HepG2 (cell line): ENCODE measurements at regions not wholly inside any gene's neighbourhood (a gene's known extent, or its start where the extent isn't known, plus 50 kb on each side); places are given as distances from the start of the nearest gene placed in this dataset.

ENCODE experiments used
- ATAC-seq: fragments of 200-7000 bp; cut with Tn5 transposase; 3 replicates; pipeline ENCODE4 v1.9.1; 2020; ENCODE audit warnings: mild to moderate bottlenecking, moderate library complexity
- BruUV-seq: library from RNA; stranded (reverse); fragments of 400-500 nt; replicated peaks from 2 replicates; lab custom pipeline; 2021; lab: Mats Ljungman, UMichigan
- CTCF ChIA-PET: fragments of 300-600 bp; formaldehyde crosslinking; extraction: SDS; loops from one replicate; lab custom pipeline; 2021; ENCODE audit warnings: low total read pairs, inconsistent platforms, low intra/inter-chr PET ratio; lab: Yijun Ruan, JAX
- POLR2A ChIA-PET: fragments of 350-600 bp; sonication (Branson Sonifier 250); formaldehyde crosslinking; loops from one replicate; lab custom pipeline; 2020; ENCODE audit warnings: antibody characterized with exemption, inconsistent platforms; lab: Yijun Ruan, JAX
- DNase-seq: peaks from one replicate; pipeline ENCODE4 v3.0.0-alpha.2; 2015; ENCODE audit warnings: low spot score
- FAIRE-seq: peaks from 3 replicates; lab custom pipeline; 2011; peaks lifted over from hg19 to GRCh38; lab: Jason Lieb, UNC
- H2AFZ ChIP-seq: one replicate; pipeline ENCODE4 v1.6.1; 2011; ENCODE audit warnings: low read length, inconsistent platforms
- H3K27ac ChIP-seq: fragments of 300-600 bp; 3 replicates; pipeline ENCODE4 v1.8.0; 2011; ENCODE audit warnings: mixed run types, mild to moderate bottlenecking, mixed read lengths, low read length, inconsistent platforms; ENCODE audit not compliant: insufficient read depth; ENCODE audit errors: extremely low read length
- H3K27me3 ChIP-seq, 2 experiments: fragments of 200-600 bp in 1 of 2; 2 replicates in 1 of 2; 3 replicates in 1 of 2; pipeline versions ENCODE4 v1.6.0 to v1.8.0; 2011; ENCODE audit warnings: low read length in 2 of 2, mild to moderate bottlenecking in 2 of 2, moderate library complexity in 2 of 2, inconsistent platforms in 1 of 2; ENCODE audit not compliant: insufficient read depth in 2 of 2, control insufficient read depth in 1 of 2
- H3K36me3 ChIP-seq, 2 experiments: fragments of 200-600 bp in 1 of 2; replicated peaks in 1 of 2; 2 replicates in 1 of 2; 3 replicates in 1 of 2; pipeline versions ENCODE4 v1.5.1 to v1.8.0; 2011; ENCODE audit warnings: low read length in 2 of 2, inconsistent platforms in 1 of 2; ENCODE audit not compliant: insufficient read depth in 2 of 2, control insufficient read depth in 1 of 2
- H3K4me1 ChIP-seq: 2 replicates; pipeline ENCODE4 v1.5.1; 2012; ENCODE audit warnings: low read length, inconsistent platforms; ENCODE audit not compliant: insufficient read depth
- H3K4me2 ChIP-seq: 2 replicates; pipeline ENCODE4 v1.6.0; 2011; ENCODE audit warnings: low read depth, low read length, inconsistent platforms
- H3K4me3 ChIP-seq, 3 experiments: fragments of 200-600 bp in 1 of 3; sonication (generic), shearing (Covaris generic) in 1 of 3; replicated peaks in 1 of 3; 2 replicates each; pipeline ENCODE4 v1.5.1; 2011 to 2016; ENCODE audit warnings: low read length in 3 of 3, inconsistent platforms in 2 of 3, low read depth in 2 of 3, mild to moderate bottlenecking in 2 of 3, control low read depth in 1 of 3, mixed read lengths in 1 of 3; ENCODE audit not compliant: insufficient read depth in 1 of 3
- H3K79me2 ChIP-seq: one replicate; pipeline ENCODE4 v1.6.1; 2011; ENCODE audit warnings: low read length, inconsistent platforms; ENCODE audit not compliant: insufficient read depth
- H3K9ac ChIP-seq: 2 replicates; pipeline ENCODE4 v1.6.0; 2011; ENCODE audit warnings: mild to moderate bottlenecking, low read depth, low read length, inconsistent platforms; ENCODE audit not compliant: insufficient read depth
- H3K9me3 ChIP-seq: 2 replicates; pipeline ENCODE4 v1.5.1; 2012; ENCODE audit warnings: mild to moderate bottlenecking, low read length
- H4K20me1 ChIP-seq: 2 replicates; pipeline ENCODE4 v1.6.0; 2011; ENCODE audit warnings: inconsistent platforms, mild to moderate bottlenecking, low read length, moderate library complexity; ENCODE audit not compliant: insufficient read depth
- ADNP ChIP-seq: sonication (generic); formaldehyde crosslinking; IDR thresholded peaks from 2 replicates; pipeline ENCODE4 v1.4.0; 2020; ENCODE audit warnings: missing genetic modification reagents
- ARNT2 ChIP-seq: sonication (generic); formaldehyde crosslinking; IDR thresholded peaks from 2 replicates; pipeline ENCODE4 v1.8.0; 2022; ENCODE audit warnings: mild to moderate bottlenecking, low read depth, missing genetic modification reagents, moderate library complexity
- ATF2 ChIP-seq: sonication (generic); formaldehyde crosslinking; IDR thresholded peaks from 2 replicates; pipeline ENCODE4 v1.4.0; 2020; ENCODE audit warnings: missing genetic modification reagents
- ELF3 ChIP-seq: IDR thresholded peaks from 2 replicates; pipeline ENCODE4 v1.6.1; 2016; ENCODE audit warnings: missing genetic modification reagents, missing compliant biosample characterization
- FOXP1 ChIP-seq, 2 experiments: fragments of 450-650 bp in 1 of 2; IDR thresholded peaks; 2 replicates each; pipeline ENCODE4 v1.6.1; 2017 to 2018; ENCODE audit warnings: antibody characterized with exemption in 1 of 2
- GABPA ChIP-seq, 2 experiments: IDR thresholded peaks; 2 replicates each; pipeline ENCODE4 v1.6.1; 2011 to 2016; ENCODE audit warnings: low read depth in 2 of 2, low read length in 1 of 2, missing biosample characterization in 1 of 2, missing genetic modification characterization in 1 of 2
- HOXA9 ChIP-seq: sonication (generic); formaldehyde crosslinking; IDR thresholded peaks from 2 replicates; pipeline ENCODE4 v1.8.1; 2022; ENCODE audit warnings: missing genetic modification reagents, mild to moderate bottlenecking, moderate library complexity, borderline replicate concordance
- IKZF4 ChIP-seq: sonication (generic); formaldehyde crosslinking; IDR thresholded peaks from 2 replicates; pipeline ENCODE4 v1.5.1; 2020; ENCODE audit warnings: borderline replicate concordance, mild to moderate bottlenecking, low read depth, missing genetic modification reagents; ENCODE audit errors: not compliant biosample characterization
- MLX ChIP-seq: IDR thresholded peaks from 2 replicates; pipeline ENCODE4 v1.6.1; 2016
- MTA3 ChIP-seq: sonication (generic); formaldehyde crosslinking; IDR thresholded peaks from 2 replicates; pipeline ENCODE4 v1.4.0; 2020; ENCODE audit warnings: missing genetic modification reagents
- PHF8 ChIP-seq: sonication (generic); formaldehyde crosslinking; IDR thresholded peaks from 2 replicates; pipeline ENCODE4 v1.5.0; 2020; ENCODE audit warnings: missing genetic modification reagents
- RORA ChIP-seq: sonication (generic); formaldehyde crosslinking; IDR thresholded peaks from 2 replicates; pipeline ENCODE4 v1.5.0; 2020; ENCODE audit warnings: mild to moderate bottlenecking, missing genetic modification reagents, moderate library complexity
- SMARCE1 ChIP-seq: fragments of 450-650 bp; IDR thresholded peaks from 2 replicates; pipeline ENCODE4 v1.6.1; 2017; ENCODE audit warnings: borderline replicate concordance
- SOX6 ChIP-seq, 2 experiments: fragments of 450-650 bp in 1 of 2; sonication (generic) in 1 of 2; formaldehyde crosslinking in 1 of 2; IDR thresholded peaks; 2 replicates each; pipeline versions ENCODE4 v1.4.0 to v1.6.1; 2017 to 2020; ENCODE audit warnings: antibody characterized with exemption in 1 of 2, mild to moderate bottlenecking in 1 of 2, missing genetic modification reagents in 1 of 2
- TOE1 ChIP-seq: sonication (generic); formaldehyde crosslinking; IDR thresholded peaks from 2 replicates; pipeline ENCODE4 v1.4.0; 2020; ENCODE audit warnings: mild to moderate bottlenecking, missing genetic modification reagents
- ZNF350 ChIP-seq: sonication (generic); formaldehyde crosslinking; IDR thresholded peaks from 2 replicates; pipeline ENCODE4 v1.4.0; 2020; ENCODE audit warnings: mild to moderate bottlenecking, low read depth, missing genetic modification reagents, borderline replicate concordance
- ZNF841 ChIP-seq: sonication (generic); formaldehyde crosslinking; IDR thresholded peaks from 2 replicates; pipeline ENCODE4 v1.8.1; 2023; ENCODE audit warnings: missing genetic modification reagents, borderline replicate concordance
- WGBS: methylation state at CpG from one replicate; pipeline ENCODE4 v1.1.6; 2017; ENCODE audit warnings: low lambda C conversion rate; 5-methylcytosine and 5-hydroxymethylcytosine counted together
- in situ Hi-C: cut with HindIII; loops from 2 replicates; pipeline ENCODE4 v1.10.0; 2017; ENCODE audit warnings: low pct_unique_long_range_greater_than_20kb; ENCODE audit not compliant: extremely low pct_ligation_motif_present
- intact Hi-C: fragments of 100-400 bp; cut with micrococcal nuclease; formaldehyde crosslinking; loops from one replicate; pipeline ENCODE4 v1.10.0; 2022; ENCODE audit not compliant: unreplicated experiment

- no peak overlapping the region for H3K27ac ChIP-seq
- ATAC-seq (no peak), DNase-seq (no peak), FAIRE-seq (no peak)
- no peaks in the 10 kb centered on the region for H3K9me3 ChIP-seq
- no peak overlapping the region for H3K9ac ChIP-seq
- TF ChIP-seq IKZF4 (CRISPR knock-in tag) (no peak), MTA3 (CRISPR knock-in tag) (no peak), ELF3 (CRISPR knock-in tag) (no peak), RORA (no peak)
- H4K20me1 ChIP-seq = no peaks in the 10 kb centered on the region
- POLR2A ChIA-PET = no interaction called here
- no peak overlapping the region for H3K4me3 ChIP-seq
- CTCF ChIA-PET = no interaction called here
- no peak overlapping the region for H2AFZ ChIP-seq
- intact Hi-C loops (no loop called here), in situ Hi-C loops (no loop called here)
- no peaks in the 10 kb centered on the region for H3K36me3 ChIP-seq
- no TSS peak for BruUV-seq
- no peak overlapping the region for H3K4me2 ChIP-seq
- no peaks in the 10 kb centered on the region for H3K4me1 ChIP-seq
- WGBS = 0% methylated on average over 3 of the region's 3 CpGs
- H3K27me3 ChIP-seq = no peaks in the 10 kb centered on the region
- H3K79me2 ChIP-seq = no peaks in the 10 kb centered on the region
Measured at GRCh38 chr1:99133756-99134500, 129.3 kb upstream of the PLPPR5 start.

- ChIA-PET CTCF (no interaction called here), POLR2A (no interaction called here)
- in situ Hi-C loops = no loop called here
- Histone ChIP-seq H4K20me1 (no peaks in the 10 kb centered on the region), H3K79me2 (no peaks in the 10 kb centered on the region), H2AFZ (no peak overlapping the region), H3K4me1 (no peaks in the 10 kb centered on the region), H3K9me3 (no peaks in the 10 kb centered on the region), H3K27me3 (no peaks in the 10 kb centered on the region), H3K9ac (no peak overlapping the region), H3K36me3 (no peaks in the 10 kb centered on the region), H3K4me2 (no peak overlapping the region), H3K27ac (no peak overlapping the region), H3K4me3 (no peak overlapping the region)
- ATAC-seq (no peak), FAIRE-seq (no peak), DNase-seq (no peak)
- intact Hi-C loops = no loop called here
- WGBS = 6% methylated on average over 1 of the region's 1 CpG
- no TSS peak for BruUV-seq
- TF ChIP-seq SOX6 (IDR thresholded peaks at IDR 0.05) = no peak
- TF ChIP-seq SOX6 (CRISPR knock-in tag; IDR thresholded peaks at IDR 0.05) = no peak
- TF ChIP-seq HOXA9 = no peak
- no peak for TF ChIP-seq GABPA (IDR thresholded peaks at IDR 0.05; ENCODE audit: low read depth, low read length)
- no peak for TF ChIP-seq GABPA (CRISPR knock-in tag; IDR thresholded peaks at IDR 0.05; ENCODE audit: low read depth)
- no peak for TF ChIP-seq ZNF350
- TF ChIP-seq ADNP (CRISPR knock-in tag) = no peak
- no peak for TF ChIP-seq TOE1 (CRISPR knock-in tag)
- TF ChIP-seq ATF2 (CRISPR knock-in tag) = no peak
- no peak for TF ChIP-seq SMARCE1
- no peak for TF ChIP-seq ZNF841 (CRISPR knock-in tag)
- TF ChIP-seq MLX (CRISPR knock-in tag) = no peak
- no peak for TF ChIP-seq PHF8
- no peak for TF ChIP-seq ARNT2
- no peak for TF ChIP-seq FOXP1 (IDR thresholded peaks at IDR 0.05)
- TF ChIP-seq FOXP1 (CRISPR knock-in tag; IDR thresholded peaks at IDR 0.05) = no peak
Measured at GRCh38 chr1:99137554-99138206, 126.6 kb upstream of the PLPPR4 start.
